ENCODE measurements at regions not wholly inside any gene's neighbourhood (a gene's known extent, or its start where the extent isn't known, plus 50 kb on each side); places are given as distances from the start of the nearest gene placed in this dataset.

DNA sequence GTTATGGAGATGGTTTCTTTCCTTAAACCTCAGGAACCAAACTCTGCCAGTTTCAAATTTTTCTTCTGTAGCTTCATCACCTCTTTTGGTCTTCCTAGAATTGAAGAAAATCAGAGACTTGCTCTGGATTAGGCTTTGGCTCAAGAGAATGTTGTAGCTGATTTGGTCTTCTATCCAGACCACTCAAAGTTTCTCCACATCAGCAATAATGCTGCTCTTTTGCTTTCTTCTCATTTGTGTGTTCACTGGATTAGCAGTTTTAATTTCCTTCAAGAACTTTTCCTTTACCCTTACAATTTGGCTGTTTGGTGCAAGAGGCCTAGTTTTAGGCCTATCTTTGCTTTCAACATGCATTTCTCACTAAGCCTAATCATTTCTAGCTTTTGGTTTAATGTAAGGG is 78.1 kb upstream of the PLCB4 start:
- no peak overlapping the region for H3K9ac ChIP-seq (ENCODE audit: low read depth in 2 of 2, low read length in 2 of 2)
- no peak overlapping the region for H3K27ac ChIP-seq
- no peaks in the 10 kb centered on the region for H3K4me1 ChIP-seq
- no peaks in the 10 kb centered on the region for H3K36me3 ChIP-seq
- no peaks in the 10 kb centered on the region for H3K9me3 ChIP-seq
- no peaks in the 10 kb centered on the region for H3K27me3 ChIP-seq
- no peak for DNase-seq
- intact Hi-C loops (cut with DNase I) = no loop called here
- TF ChIP-seq, protein P1, sequence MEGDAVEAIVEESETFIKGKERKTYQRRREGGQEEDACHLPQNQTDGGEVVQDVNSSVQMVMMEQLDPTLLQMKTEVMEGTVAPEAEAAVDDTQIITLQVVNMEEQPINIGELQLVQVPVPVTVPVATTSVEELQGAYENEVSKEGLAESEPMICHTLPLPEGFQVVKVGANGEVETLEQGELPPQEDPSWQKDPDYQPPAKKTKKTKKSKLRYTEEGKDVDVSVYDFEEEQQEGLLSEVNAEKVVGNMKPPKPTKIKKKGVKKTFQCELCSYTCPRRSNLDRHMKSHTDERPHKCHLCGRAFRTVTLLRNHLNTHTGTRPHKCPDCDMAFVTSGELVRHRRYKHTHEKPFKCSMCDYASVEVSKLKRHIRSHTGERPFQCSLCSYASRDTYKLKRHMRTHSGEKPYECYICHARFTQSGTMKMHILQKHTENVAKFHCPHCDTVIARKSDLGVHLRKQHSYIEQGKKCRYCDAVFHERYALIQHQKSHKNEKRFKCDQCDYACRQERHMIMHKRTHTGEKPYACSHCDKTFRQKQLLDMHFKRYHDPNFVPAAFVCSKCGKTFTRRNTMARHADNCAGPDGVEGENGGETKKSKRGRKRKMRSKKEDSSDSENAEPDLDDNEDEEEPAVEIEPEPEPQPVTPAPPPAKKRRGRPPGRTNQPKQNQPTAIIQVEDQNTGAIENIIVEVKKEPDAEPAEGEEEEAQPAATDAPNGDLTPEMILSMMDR (IDR thresholded peaks at IDR 0.05) = no peak
- no peak overlapping the region for H3K4me3 ChIP-seq

DNA sequence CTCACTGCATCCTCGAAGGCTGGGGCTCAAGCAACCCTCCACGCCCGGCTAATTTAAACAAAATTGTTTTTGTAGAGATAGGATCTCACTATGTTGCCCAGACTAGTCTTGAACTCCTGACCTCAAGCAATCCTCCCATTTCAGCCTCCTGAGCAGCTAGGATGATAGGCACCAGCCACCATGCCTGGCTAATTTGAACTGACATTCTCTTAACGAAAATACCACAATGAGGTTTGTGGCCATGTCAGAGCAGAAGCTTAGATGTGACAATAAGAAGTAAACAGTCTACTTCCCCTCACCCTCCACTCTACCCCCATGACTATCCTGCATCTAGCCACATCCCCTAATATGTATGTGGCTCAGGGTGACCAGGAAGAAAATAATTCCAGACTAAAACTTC is 74.8 kb upstream of the PLCB4 start:
- no peak for DNase-seq
- Histone ChIP-seq H3K27me3 (no peaks in the 10 kb centered on the region), H3K9ac (ENCODE audit: low read depth in 2 of 2, low read length in 2 of 2) (no peak overlapping the region), H3K9me3 (no peaks in the 10 kb centered on the region), H3K4me3 (no peak overlapping the region), H3K36me3 (no peaks in the 10 kb centered on the region), H3K4me1 (no peaks in the 10 kb centered on the region), H3K27ac (no peak overlapping the region)
- intact Hi-C loops (cut with DNase I) = no loop called here
- TF ChIP-seq, protein P1 (IDR thresholded peaks at IDR 0.05) = no peak

DNA sequence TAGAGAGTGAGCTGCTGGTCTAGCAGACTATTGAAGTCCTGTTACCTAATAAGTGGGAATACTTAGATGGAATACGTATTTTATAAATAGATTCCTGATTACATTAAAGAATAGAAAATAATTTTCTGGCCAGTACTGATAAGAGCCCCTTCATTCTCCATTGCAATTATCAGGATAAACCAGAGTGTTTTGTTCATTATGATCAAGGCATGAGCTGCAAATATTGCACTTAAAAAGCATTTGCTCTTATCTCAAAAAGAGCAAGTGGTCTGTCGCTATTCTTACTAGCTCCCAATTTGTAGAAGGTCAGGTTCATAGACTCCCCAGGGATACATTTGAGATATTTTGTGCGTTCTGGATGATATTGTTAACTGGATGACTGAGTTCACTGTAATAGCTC is 73.1 kb upstream of the PLCB4 start:
- Histone ChIP-seq H3K9me3 (no peaks in the 10 kb centered on the region), H3K36me3 (no peaks in the 10 kb centered on the region), H3K27me3 (no peaks in the 10 kb centered on the region), H3K9ac (ENCODE audit: low read depth in 2 of 2, low read length in 2 of 2) (no peak overlapping the region), H3K27ac (no peak overlapping the region), H3K4me1 (no peaks in the 10 kb centered on the region), H3K4me3 (no peak overlapping the region)
- TF ChIP-seq, protein P1 (IDR thresholded peaks at IDR 0.05) = no peak
- no peak for DNase-seq
- intact Hi-C loops (cut with DNase I) = no loop called here

DNA sequence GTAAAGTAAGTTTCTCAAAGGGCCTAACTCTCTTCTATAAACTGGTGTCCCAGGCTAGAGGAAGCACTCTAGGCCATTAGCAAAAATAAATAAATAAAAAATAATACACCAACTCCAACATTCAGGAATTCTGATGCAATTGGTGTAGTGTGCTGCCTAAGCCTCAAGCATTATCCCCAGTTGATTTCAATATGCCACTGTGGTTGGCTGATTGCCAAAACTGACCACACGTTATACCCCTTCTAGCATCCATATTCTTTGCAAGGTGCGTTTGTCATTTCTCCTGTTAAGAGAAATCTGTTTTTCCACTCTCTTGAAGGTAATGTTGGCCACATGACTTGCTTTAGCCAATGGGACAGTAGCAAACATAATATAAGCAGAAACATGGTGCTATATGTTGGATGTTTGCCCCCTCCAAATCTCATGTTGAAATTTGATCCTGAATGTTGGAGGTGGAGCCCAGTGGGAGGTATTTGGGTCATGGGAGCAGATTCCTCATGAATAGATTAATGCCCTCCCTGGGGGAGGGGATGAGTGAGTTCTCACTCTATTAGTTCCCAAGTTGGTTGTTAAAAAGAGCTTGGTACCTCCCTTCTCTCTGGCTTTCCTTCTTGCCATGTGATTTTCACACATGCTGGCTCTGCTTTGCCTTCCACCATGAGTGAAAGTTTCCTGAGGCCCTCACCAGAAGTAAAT is 71.9 kb upstream of the PLCB4 start:
- H3K4me1 ChIP-seq = no peaks in the 10 kb centered on the region
- no peak overlapping the region for H3K9ac ChIP-seq (ENCODE audit: low read depth in 2 of 2, low read length in 2 of 2)
- intact Hi-C loops (cut with DNase I) = no loop called here
- no peak overlapping the region for H3K27ac ChIP-seq
- no peaks in the 10 kb centered on the region for H3K27me3 ChIP-seq
- no peaks in the 10 kb centered on the region for H3K36me3 ChIP-seq
- H3K4me3 ChIP-seq = no peak overlapping the region
- TF ChIP-seq, protein P1 (IDR thresholded peaks at IDR 0.05) = no peak
- no peaks in the 10 kb centered on the region for H3K9me3 ChIP-seq
- DNase-seq = no peak

DNA sequence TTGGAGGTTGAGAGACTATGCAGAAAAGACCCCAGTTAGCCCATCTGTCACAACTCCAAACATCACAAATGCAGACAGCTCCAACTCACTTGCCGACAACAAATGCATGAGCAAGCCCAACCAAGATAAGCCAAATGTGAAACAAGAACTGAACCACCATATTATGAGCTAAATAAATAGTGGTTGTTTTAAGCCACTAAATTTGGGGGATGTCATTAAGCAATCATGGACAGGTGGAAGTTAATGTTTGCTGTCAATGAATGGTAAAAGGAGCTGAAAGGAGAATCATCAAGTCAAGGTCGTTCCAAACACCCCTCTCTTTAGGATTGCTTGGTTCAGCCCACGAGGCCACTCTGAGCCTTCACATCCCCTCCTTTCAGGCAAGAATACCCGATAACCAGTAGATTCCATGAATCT is 71.2 kb upstream of the PLCB4 start:
- no peak overlapping the region for H3K27ac ChIP-seq
- no peak overlapping the region for H3K9ac ChIP-seq (ENCODE audit: low read depth in 2 of 2, low read length in 2 of 2)
- no peaks in the 10 kb centered on the region for H3K36me3 ChIP-seq
- no peaks in the 10 kb centered on the region for H3K9me3 ChIP-seq
- intact Hi-C loops (cut with DNase I) = no loop called here
- TF ChIP-seq, protein P1 (IDR thresholded peaks at IDR 0.05) = no peak
- no peaks in the 10 kb centered on the region for H3K4me1 ChIP-seq
- no peak for DNase-seq
- no peak overlapping the region for H3K4me3 ChIP-seq
- no peaks in the 10 kb centered on the region for H3K27me3 ChIP-seq

Data from colonic mucosa (tissue), 4 donors.